GM12874 (cell line): ENCODE measurements at regions not wholly inside any gene's neighbourhood (a gene's known extent, or its start where the extent isn't known, plus 50 kb on each side); places are given as distances from the start of the nearest gene placed in this dataset.

Source experiments
- CTCF ChIP-seq: IDR thresholded peaks from 2 replicates; pipeline ENCODE4 v1.5.1; 2011; ENCODE audit warnings: low read depth, mild to moderate bottlenecking, control low read depth, low read length, moderate library complexity; ENCODE audit not compliant: insufficient read depth

- TF ChIP-seq CTCF, result no peak
These were observed 59.4 kb upstream of the BASP1 start for GRCh38 chr5:17157916-17158529.

- TF ChIP-seq CTCF, result no peak
These were observed 56.7 kb upstream of the BASP1 start for GRCh38 chr5:17160756-17161040.

GRCh38 chr5:17161662-17162061 lies 55.8 kb upstream of the BASP1 start:
- no peak for TF ChIP-seq CTCF

GRCh38 chr5:17163221-17163620 lies 54.2 kb upstream of the BASP1 start:
- TF ChIP-seq CTCF, result no peak

- no peak for TF ChIP-seq CTCF
These were observed 50.1 kb upstream of the BASP1 start for GRCh38 chr5:17167171-17167891.
